ENCODE measurements at regions not wholly inside any gene's neighbourhood (a gene's known extent, or its start where the extent isn't known, plus 50 kb on each side); places are given as distances from the start of the nearest gene placed in this dataset.

GRCh38 chr5:175820230-175820629 lies 51.1 kb upstream of the CPLX2 start:
- Histone ChIP-seq H3K27ac (no peak overlapping the region), H3K9me3 (replicated peaks in 1 of 3) (no peaks in the 10 kb centered on the region), H3K4me3 (no peak overlapping the region), H3K36me3 (replicated peaks in 1 of 2) (no peaks in the 10 kb centered on the region), H3K4me1 (replicated peaks in 1 of 2) (no peaks in the 10 kb centered on the region), H3K27me3 (no peaks in the 10 kb centered on the region)
- TF ChIP-seq, protein P1, sequence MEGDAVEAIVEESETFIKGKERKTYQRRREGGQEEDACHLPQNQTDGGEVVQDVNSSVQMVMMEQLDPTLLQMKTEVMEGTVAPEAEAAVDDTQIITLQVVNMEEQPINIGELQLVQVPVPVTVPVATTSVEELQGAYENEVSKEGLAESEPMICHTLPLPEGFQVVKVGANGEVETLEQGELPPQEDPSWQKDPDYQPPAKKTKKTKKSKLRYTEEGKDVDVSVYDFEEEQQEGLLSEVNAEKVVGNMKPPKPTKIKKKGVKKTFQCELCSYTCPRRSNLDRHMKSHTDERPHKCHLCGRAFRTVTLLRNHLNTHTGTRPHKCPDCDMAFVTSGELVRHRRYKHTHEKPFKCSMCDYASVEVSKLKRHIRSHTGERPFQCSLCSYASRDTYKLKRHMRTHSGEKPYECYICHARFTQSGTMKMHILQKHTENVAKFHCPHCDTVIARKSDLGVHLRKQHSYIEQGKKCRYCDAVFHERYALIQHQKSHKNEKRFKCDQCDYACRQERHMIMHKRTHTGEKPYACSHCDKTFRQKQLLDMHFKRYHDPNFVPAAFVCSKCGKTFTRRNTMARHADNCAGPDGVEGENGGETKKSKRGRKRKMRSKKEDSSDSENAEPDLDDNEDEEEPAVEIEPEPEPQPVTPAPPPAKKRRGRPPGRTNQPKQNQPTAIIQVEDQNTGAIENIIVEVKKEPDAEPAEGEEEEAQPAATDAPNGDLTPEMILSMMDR (IDR thresholded peaks at IDR 0.05), result no peak
- no peak for TF ChIP-seq POLR2A (IDR thresholded peaks at IDR 0.05)
- 69 to 84% (median 74%) methylated on average over 9 of the region's 9 CpGs for WGBS, 4 donors
- DNase-seq, result no peak
- intact Hi-C loops (cut with DNase I), result no loop called here
